Stimulated activated CD8-positive, alpha-beta memory T cell treated with anti-CD3 and anti-CD28 coated beads, Interleukin-12 subunit alpha, Interleukin-12 subunit beta, amount 100 ng/mL, for 24 hours (primary cell): ENCODE measurements at regions not wholly inside any gene's neighbourhood (a gene's known extent, or its start where the extent isn't known, plus 50 kb on each side); places are given as distances from the start of the nearest gene placed in this dataset.

ENCODE experiments used
- DNase-seq: peaks from one replicate; pipeline ENCODE4 v3.0.0-alpha.2; 2020; ENCODE audit errors: extremely low read depth

- no peak for DNase-seq
These were observed 1419.8 kb upstream of the TENM4 start for GRCh38 chr11:80860632-80861031.

- no peak for DNase-seq
These were observed 1415.2 kb upstream of the TENM4 start for GRCh38 chr11:80856066-80856465.

- no peak for DNase-seq
These were observed 1414.6 kb upstream of the TENM4 start for GRCh38 chr11:80855426-80855825.

GRCh38 chr11:80849253-80849652 is 1408.4 kb upstream of the TENM4 start:
- DNase-seq: no peak

- DNase-seq: no peak
These were observed 1406.1 kb upstream of the TENM4 start for GRCh38 chr11:80846979-80847378.

GRCh38 chr11:80846442-80846841 is 1405.6 kb upstream of the TENM4 start:
- DNase-seq: no peak

GRCh38 chr11:80844110-80844819 is 1403.4 kb upstream of the TENM4 start:
- no peak for DNase-seq

GRCh38 chr11:80843266-80843974 is 1402.6 kb upstream of the TENM4 start:
- no peak for DNase-seq

- DNase-seq: no peak
These were observed 1401.4 kb upstream of the TENM4 start for GRCh38 chr11:80842246-80842645.

GRCh38 chr11:80841675-80842074 is 1400.8 kb upstream of the TENM4 start:
- no peak for DNase-seq

- DNase-seq: no peak
These were observed 1397.3 kb upstream of the TENM4 start for GRCh38 chr11:80838153-80838552.

GRCh38 chr11:80837051-80837450 is 1396.2 kb upstream of the TENM4 start:
- DNase-seq: no peak

GRCh38 chr11:80831374-80831773 is 1390.5 kb upstream of the TENM4 start:
- DNase-seq: no peak

GRCh38 chr11:80827781-80828180 is 1387.0 kb upstream of the TENM4 start:
- DNase-seq: no peak

GRCh38 chr11:80826808-80827207 is 1386.0 kb upstream of the TENM4 start:
- no peak for DNase-seq

- no peak for DNase-seq
These were observed 1381.5 kb upstream of the TENM4 start for GRCh38 chr11:80822308-80822707.

GRCh38 chr11:80819271-80819670 is 1378.4 kb upstream of the TENM4 start:
- no peak for DNase-seq

- no peak for DNase-seq
These were observed 1376.1 kb upstream of the TENM4 start for GRCh38 chr11:80816966-80817365.

- no peak for DNase-seq
These were observed 1375.6 kb upstream of the TENM4 start for GRCh38 chr11:80816454-80816847.

- no peak for DNase-seq
These were observed 1375.1 kb upstream of the TENM4 start for GRCh38 chr11:80815752-80816453.

- DNase-seq: no peak
These were observed 1374.0 kb upstream of the TENM4 start for GRCh38 chr11:80814813-80815212.

- no peak for DNase-seq
These were observed 1369.9 kb upstream of the TENM4 start for GRCh38 chr11:80810695-80811094.

GRCh38 chr11:80798174-80798573 is 1357.3 kb upstream of the TENM4 start:
- DNase-seq: no peak
